ENCODE measurements at regions not wholly inside any gene's neighbourhood (a gene's known extent, or its start where the extent isn't known, plus 50 kb on each side); places are given as distances from the start of the nearest gene placed in this dataset.

DNA sequence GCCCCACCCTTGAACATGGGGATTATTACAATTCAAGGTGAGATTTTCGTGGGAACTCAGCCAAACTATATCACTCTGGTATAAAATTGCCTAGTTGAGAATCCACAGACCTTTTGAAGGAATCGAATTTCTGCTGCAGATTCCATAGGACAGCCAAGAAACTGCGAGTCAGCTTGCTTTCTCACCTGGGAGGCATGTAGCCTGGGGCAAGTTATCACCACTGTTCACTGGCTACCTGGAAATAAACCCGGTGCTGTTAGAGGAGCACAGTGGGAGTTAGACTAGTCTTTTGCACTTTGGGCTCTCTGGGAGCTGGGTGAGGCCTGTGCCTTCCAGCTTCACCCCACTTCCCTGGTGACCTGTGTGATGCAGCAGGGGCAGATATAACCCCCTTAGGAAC lies 1043.5 kb downstream of the TDRD15 start:
- TF ChIP-seq EZH2 (IDR thresholded peaks at IDR 0.05): no peak
- TF ChIP-seq, protein P1, sequence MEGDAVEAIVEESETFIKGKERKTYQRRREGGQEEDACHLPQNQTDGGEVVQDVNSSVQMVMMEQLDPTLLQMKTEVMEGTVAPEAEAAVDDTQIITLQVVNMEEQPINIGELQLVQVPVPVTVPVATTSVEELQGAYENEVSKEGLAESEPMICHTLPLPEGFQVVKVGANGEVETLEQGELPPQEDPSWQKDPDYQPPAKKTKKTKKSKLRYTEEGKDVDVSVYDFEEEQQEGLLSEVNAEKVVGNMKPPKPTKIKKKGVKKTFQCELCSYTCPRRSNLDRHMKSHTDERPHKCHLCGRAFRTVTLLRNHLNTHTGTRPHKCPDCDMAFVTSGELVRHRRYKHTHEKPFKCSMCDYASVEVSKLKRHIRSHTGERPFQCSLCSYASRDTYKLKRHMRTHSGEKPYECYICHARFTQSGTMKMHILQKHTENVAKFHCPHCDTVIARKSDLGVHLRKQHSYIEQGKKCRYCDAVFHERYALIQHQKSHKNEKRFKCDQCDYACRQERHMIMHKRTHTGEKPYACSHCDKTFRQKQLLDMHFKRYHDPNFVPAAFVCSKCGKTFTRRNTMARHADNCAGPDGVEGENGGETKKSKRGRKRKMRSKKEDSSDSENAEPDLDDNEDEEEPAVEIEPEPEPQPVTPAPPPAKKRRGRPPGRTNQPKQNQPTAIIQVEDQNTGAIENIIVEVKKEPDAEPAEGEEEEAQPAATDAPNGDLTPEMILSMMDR (IDR thresholded peaks at IDR 0.05): no peak
